GM21515 (cell line): ENCODE measurements at regions not wholly inside any gene's neighbourhood (a gene's known extent, or its start where the extent isn't known, plus 50 kb on each side); places are given as distances from the start of the nearest gene placed in this dataset.

Experiments used
- ATAC-seq: cut with Tn5 transposase; IDR thresholded peaks from one replicate; pipeline ENCODE4 v1.9.1; 2021; ENCODE audit not compliant: unreplicated experiment

GRCh38 chr4:138758876-138759553, 256.6 kb upstream of the NOCT start:
- no peak for ATAC-seq

DNA sequence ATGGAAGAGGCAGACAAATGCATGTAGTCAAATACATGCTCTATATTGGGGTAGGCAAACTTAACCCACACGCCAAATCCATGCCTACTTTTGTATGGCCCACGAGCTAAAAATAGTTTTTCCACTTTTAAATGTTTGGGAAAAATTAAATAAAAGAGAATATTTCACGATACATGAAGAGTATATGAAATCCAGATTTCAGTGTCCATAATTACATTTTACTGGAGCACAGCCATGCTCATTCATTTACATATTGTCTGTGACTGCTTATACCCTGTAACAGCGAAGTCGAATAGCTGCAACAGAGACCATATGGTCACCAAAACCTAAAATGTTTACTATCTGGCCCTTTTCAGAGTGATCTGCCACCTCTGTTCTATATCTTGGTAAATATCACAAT, 257.4 kb upstream of the NOCT start:
- ATAC-seq = no peak

- ATAC-seq = no peak
These were observed 258.1 kb upstream of the NOCT start for GRCh38 chr4:138757432-138757831.

- ATAC-seq = no peak
These were observed 259.1 kb upstream of the NOCT start for GRCh38 chr4:138756519-138756918.

- no peak for ATAC-seq
These were observed 264.3 kb upstream of the NOCT start for GRCh38 chr4:138751309-138751708.

- ATAC-seq = no peak
These were observed 266.3 kb upstream of the NOCT start for GRCh38 chr4:138749303-138749702.

DNA sequence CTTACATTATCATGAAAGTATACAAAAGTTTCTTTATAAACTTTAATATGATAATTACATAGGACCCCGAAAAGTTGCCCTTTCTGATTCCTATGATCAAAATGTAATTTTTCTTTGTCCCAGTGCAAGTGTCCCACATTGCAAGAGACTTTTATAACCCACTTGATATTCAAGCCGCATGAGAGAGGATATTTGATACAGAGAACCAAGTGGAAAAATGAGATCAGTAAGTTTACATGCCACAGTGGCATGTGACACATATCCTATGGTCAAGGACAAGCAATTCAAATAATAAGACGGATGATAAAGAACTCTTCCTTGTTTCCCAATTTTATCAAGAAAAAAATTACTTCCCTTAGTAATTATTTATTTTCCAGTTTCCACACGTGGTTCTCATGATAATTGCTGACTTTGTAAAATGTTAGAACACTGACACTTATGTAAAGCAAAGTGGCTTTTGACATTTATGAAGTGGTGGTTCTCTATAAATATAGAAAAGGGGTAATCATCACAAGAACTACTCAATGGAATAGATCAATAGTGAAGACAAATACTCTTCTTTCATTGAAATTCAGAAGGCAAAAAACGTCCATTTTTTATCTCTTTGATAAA, 273.7 kb upstream of the NOCT start:
- no peak for ATAC-seq

DNA sequence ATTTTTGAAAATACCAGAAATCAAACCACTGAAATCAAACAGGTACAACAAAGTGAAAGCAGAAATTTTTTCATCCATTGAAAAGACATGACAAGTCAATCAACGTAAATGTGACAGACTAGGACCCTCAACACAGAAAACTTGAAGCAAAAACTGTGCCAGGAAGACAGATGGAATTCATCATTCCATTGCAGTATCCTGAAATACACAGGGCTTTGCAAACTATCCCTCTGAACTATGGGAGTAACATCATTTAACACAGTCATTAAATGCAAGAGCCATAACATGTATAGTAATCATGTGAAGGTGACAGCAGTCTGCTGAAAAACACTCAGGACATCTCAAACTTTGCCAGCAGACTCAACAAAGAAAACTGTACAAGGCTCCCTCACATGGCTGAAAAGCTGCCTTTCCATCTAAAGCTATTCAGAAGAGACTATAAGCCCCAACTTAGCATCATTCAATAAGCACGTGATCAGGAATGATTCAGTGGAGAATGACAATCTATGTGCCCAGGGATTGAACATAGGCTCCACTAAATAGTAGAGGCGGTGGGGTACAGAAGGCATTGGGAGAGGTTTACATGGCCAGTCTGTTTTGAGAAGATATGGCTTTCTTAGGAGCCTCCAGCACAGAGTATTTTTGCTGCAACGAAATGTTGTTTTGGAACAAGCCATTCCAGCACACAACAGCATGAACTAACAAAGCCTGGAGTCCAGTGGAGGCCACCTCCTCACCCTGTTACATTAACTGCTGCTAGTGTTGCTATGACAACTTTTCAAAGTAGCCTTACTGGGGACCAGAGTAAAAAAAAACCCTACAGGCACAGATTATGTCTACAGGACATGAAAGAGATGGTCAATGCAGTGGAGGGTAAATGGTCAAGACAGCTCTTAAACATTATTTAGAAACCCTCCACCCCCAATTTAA, 274.5 kb upstream of the NOCT start:
- ATAC-seq = no peak

DNA sequence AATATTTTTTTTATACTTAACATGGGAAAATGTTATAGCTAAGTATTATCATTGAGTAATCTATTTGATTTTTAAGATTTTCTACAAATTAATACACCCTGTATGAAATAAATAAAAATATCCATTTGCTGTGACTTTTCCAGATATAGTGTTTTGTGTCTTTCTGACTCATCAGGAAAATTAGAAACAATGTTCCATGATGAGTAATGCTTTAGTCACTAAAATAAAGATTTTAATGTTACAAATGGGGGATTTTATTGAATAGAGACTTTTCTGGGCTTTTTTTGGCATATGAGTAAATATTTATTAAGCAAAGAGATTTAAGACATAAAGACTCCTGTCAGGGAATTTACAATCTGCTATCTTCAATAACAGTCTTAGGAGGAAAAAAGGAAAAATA, 279.2 kb upstream of the NOCT start:
- ATAC-seq = no peak

DNA sequence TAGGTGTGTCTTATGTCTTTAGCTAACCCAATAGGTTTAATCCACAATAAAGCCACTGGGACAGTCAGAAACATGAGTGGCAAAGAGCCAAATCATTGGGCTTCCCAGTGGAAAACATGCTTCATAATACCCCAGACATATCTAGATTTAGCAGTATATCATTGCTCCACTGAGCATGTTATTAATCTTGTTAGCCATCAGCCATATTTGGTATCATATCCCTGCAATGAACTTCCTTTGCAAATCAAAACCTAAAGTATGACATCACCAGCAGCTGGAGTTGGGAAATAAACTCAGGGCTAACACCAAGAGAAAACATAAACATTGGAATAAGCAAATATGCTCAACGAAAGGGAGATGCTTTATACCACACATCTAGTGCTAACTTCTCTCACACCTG, 280.8 kb upstream of the NOCT start:
- no peak for ATAC-seq

DNA sequence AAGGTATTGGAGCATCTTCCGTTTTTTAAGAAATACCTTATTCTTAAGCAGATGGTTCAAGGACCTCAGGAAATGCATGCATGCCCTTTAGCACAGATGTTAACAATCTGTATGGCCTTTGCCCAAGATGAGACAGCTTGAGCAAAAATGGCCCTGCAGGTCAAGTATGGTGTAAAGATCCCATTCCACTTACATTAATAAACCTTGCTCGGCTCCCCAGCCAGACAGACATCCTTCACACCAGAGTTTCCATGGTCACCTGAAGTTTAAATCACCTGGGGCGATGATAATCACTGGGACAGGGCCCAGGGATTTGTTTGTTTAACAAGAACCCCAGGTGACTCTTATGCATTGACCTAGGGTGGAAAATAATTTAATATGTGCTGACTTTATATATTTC, 287.0 kb upstream of the NOCT start:
- ATAC-seq = no peak

DNA sequence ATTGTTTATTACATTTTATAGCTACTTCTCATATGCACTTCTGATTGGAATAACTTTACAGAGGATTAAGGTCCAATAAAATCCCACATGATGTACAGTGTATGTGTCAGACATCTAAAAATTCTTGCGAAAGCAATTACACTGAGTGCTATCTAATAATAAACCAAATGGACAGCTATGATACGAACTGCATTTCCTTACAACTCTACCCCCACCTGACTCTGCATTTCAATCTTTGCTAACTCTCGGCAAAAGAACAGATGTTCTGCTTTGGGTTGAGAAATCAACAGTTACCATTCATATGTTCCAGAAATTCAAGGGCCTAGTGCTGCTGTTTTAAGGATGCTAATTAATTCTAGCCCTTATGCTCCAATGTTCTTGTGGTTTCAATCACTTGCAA, 287.9 kb upstream of the NOCT start:
- ATAC-seq = no peak

GRCh38 chr4:138724530-138724929, 291.1 kb upstream of the NOCT start:
- no peak for ATAC-seq

DNA sequence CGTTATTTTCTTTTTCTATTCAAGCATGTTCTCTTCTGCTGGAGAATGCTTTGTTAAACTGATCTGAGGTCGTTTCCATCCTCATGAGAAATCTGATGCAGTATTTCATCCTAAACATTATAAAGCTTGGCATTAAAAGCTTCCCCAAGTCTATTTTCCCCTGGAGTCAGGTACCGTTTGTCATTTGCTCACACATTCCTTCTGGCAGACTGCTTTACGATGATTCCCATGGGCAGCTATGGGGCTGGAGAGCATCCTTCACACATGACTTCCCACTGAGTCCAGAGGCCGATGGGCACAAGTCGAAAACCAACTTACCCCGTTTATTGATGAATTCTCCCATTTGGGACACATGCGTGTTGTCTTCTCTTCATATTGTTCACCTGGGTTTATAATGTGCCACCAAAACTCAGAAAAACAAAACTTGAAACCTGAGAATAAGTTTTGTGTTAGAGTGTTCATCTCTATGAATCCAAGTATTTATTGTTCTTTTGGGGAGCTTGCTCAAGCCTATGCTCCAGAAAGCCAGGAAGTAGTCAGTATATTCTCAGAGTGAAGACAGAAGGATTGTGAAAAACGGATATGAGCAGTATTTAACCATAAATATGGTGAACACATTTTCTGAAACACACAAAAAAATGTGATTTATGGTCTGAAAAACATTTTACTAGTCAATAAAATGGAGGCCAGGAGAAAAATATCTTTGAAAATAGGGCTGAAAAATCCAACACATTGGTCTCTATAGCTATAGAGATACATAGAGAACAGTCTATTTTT, 298.8 kb upstream of the NOCT start:
- ATAC-seq = no peak

GRCh38 chr4:138710297-138710696, 305.3 kb upstream of the NOCT start:
- no peak for ATAC-seq

DNA sequence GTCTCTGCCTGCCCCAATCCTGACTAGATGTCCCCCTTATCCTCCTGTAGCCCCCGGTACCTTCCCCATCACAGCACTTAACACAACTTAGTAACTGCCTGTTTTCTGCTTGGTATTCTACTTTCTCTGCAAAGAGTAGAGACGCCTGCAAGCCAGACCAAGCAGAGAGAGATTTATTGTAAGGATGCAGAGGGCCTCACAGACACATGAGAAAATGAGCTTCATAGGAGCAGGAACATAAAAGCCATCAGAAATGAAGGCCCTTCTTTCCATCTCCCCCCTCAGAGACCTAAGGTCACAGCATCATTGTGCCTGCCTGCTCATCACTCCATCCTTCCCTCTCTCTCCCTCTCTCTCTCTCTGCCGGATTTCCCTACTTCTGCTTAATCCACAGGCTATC, 305.7 kb upstream of the NOCT start:
- ATAC-seq = no peak

- no peak for ATAC-seq
These were observed 307.6 kb upstream of the NOCT start for GRCh38 chr4:138707746-138708677.

DNA sequence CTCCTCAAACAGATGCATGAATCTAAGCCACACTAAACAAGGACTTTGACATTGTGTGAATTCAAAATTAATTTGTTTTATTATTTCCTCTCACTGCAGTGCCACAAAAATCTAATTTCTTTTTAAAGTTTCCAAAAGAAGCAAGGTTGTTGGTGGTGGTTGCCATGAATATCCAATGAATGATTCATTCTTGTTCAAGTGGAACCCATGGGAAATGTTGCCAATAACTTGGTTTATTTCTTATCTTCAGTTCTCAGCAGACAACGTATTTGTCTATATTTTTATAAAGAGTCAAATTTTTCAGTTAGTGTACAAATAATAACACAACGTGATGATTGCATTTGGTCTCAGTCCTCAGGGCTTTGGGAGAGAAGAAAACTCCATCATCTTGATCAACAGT, 309.4 kb upstream of the NOCT start:
- no peak for ATAC-seq

DNA sequence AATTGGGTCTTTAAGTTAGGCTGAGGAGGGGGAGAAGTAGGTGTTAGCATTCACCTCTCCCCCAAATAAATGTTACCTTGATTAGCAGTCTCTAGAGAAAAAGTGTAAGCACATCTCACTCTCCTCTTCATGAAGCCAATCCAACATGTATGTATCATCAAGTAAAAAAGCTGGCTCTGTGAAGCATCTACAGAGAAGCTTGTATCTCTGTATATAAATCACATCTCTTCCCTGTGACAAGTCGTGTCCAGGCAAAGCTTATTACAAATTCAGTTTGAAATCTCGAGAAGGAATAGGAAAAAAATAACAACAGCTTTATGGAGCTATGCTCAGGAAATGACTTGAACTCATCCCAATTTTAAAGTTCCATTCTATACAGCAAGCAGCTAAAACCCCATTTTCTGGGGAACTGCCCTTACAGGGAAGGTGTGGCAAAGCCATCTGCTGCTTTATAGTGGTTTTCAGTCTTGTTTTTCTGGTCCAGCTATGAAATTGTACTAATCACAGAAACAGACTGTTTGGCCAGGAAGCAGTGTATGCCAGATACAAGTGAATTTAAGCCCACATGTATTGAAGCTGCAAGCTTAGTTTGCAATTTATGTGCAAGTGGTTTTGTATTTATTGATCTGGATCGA, 313.3 kb upstream of the NOCT start:
- ATAC-seq = no peak

GRCh38 chr4:138698641-138699040, 316.9 kb upstream of the NOCT start:
- no peak for ATAC-seq
